Esophagus muscularis mucosa (tissue), 4 donors: ENCODE measurements at regions not wholly inside any gene's neighbourhood (a gene's known extent, or its start where the extent isn't known, plus 50 kb on each side); places are given as distances from the start of the nearest gene placed in this dataset.

Experiments
- DNase-seq: peaks from one replicate; pipeline ENCODE4 v3.0.0-alpha.2; 2017; ENCODE audit errors: extremely low spot score
- H3K27ac ChIP-seq, 4 donors: fragments of 200-600 bp; sonication (generic); replicated peaks in 1 of 4; 1 replicate in 3 of 4; 2 replicates in 1 of 4; pipeline ENCODE4 v1.5.1; 2016 to 2019; ENCODE audit warnings: mild to moderate bottlenecking in 1 of 4
- H3K27me3 ChIP-seq, 4 donors: fragments of 200-600 bp; sonication (generic); one replicate each; pipeline versions ENCODE4 v1.5.1 to v1.6.0; 2016 to 2019
- H3K36me3 ChIP-seq, 4 donors: fragments of 200-600 bp; sonication (generic); one replicate each; pipeline ENCODE4 v1.5.1; 2016 to 2019
- H3K4me1 ChIP-seq, 4 donors: fragments of 200-600 bp; sonication (generic); one replicate each; pipeline ENCODE4 v1.5.1; 2016 to 2019
- H3K4me3 ChIP-seq, 4 donors: fragments of 200-600 bp; sonication (generic); 1 replicate in 2 of 4; 2 replicates in 2 of 4; pipeline ENCODE4 v1.5.1; 2016 to 2019; ENCODE audit warnings: mild to moderate bottlenecking in 4 of 4, moderate library complexity in 1 of 4
- H3K9me3 ChIP-seq, 4 donors: fragments of 200-600 bp; sonication (generic); 1 replicate in 3 of 4; 2 replicates in 1 of 4; pipeline ENCODE4 v1.5.1; 2016 to 2019
- CTCF ChIP-seq, 3 experiments: fragments of 200-600 bp in 2 of 3; fragments of 450-650 bp in 1 of 3; sonication (generic) in 2 of 3; IDR thresholded peaks; one replicate each; pipeline ENCODE4 v1.5.1; 2017 to 2019; ENCODE audit warnings: antibody characterized with exemption in 3 of 3, mild to moderate bottlenecking in 2 of 3, moderate library complexity in 1 of 3
- EP300 ChIP-seq: sonication (generic); formaldehyde crosslinking; IDR thresholded peaks from one replicate; pipeline ENCODE4 v1.6.1; 2017; ENCODE audit warnings: antibody characterized with exemption
- POLR2A ChIP-seq: fragments of 450-650 bp; IDR thresholded peaks from one replicate; pipeline ENCODE4 v1.6.1; 2017; ENCODE audit warnings: antibody characterized with exemption, moderate library complexity, mild to moderate bottlenecking, low read depth
- POLR2AphosphoS5 ChIP-seq, 2 donors: sonication (generic); formaldehyde crosslinking; IDR thresholded peaks; one replicate each; pipeline ENCODE4 v1.6.1; 2017; ENCODE audit warnings: antibody characterized with exemption in 2 of 2
- WGBS: methylation state at CpG from one replicate; pipeline ENCODE4 v1.1.5; 2018; 5-methylcytosine and 5-hydroxymethylcytosine counted together
- intact Hi-C: fragments of 100-400 bp; cut with DNase I; formaldehyde crosslinking; loops from one replicate; pipeline ENCODE4 v1.15.1; 2023

- Histone ChIP-seq H3K9me3 (no peaks in the 10 kb centered on the region), H3K4me1 (no peaks in the 10 kb centered on the region), H3K27me3 (no peaks in the 10 kb centered on the region), H3K27ac (no peak overlapping the region), H3K36me3 (no peaks in the 10 kb centered on the region), H3K4me3 (no peak overlapping the region)
- intact Hi-C loops = no loop called here
- 93% methylated on average over 4 of the region's 4 CpGs for WGBS
- TF ChIP-seq POLR2AphosphoS5 (IDR thresholded peaks at IDR 0.05) (no peak), CTCF (IDR thresholded peaks at IDR 0.05) (no peak), POLR2A (no peak), EP300 (no peak)
- DNase-seq = peak; percentile 87
Measured at GRCh38 chr16:16887193-16887592, 508.3 kb downstream of the NPIPA7 start.

- DNase-seq = peak; percentile 68
- Histone ChIP-seq H3K27ac (no peak overlapping the region), H3K4me1 (no peaks in the 10 kb centered on the region), H3K4me3 (no peak overlapping the region), H3K9me3 (no peaks in the 10 kb centered on the region), H3K36me3 (no peaks in the 10 kb centered on the region), H3K27me3 (no peaks in the 10 kb centered on the region)
- 69% methylated on average over 2 of the region's 2 CpGs for WGBS
- TF ChIP-seq EP300 (no peak), CTCF (IDR thresholded peaks at IDR 0.05) (no peak), POLR2AphosphoS5 (IDR thresholded peaks at IDR 0.05) (no peak), POLR2A (no peak)
- intact Hi-C loops = no loop called here
Measured at GRCh38 chr16:16890964-16891363, 512.0 kb downstream of the NPIPA7 start.

GRCh38 chr16:16904601-16905000, 525.7 kb downstream of the NPIPA7 start:
- intact Hi-C loops = no loop called here
- DNase-seq = no peak
- Histone ChIP-seq H3K4me3 (no peak overlapping the region), H3K4me1 (no peaks in the 10 kb centered on the region), H3K36me3 (no peaks in the 10 kb centered on the region), H3K27ac (no peak overlapping the region), H3K9me3 (peaks cover 0 to 38% (median 20%) of the 10 kb centered on the region in 4 donors), H3K27me3 (no peaks in the 10 kb centered on the region)
- TF ChIP-seq EP300 (no peak), CTCF (IDR thresholded peaks at IDR 0.05) (no peak), POLR2AphosphoS5 (IDR thresholded peaks at IDR 0.05) (no peak), POLR2A (no peak)
- WGBS = 80% methylated on average over 1 of the region's 1 CpG

GRCh38 chr16:16905850-16906249, 526.9 kb downstream of the NPIPA7 start:
- Histone ChIP-seq H3K4me3 (no peak overlapping the region), H3K4me1 (no peaks in the 10 kb centered on the region), H3K27me3 (no peaks in the 10 kb centered on the region), H3K36me3 (no peaks in the 10 kb centered on the region), H3K9me3 (peaks cover 0 to 29% (median 19%) of the 10 kb centered on the region in 4 donors), H3K27ac (no peak overlapping the region)
- intact Hi-C loops = no loop called here
- peak; percentile 68 for DNase-seq
- WGBS = 72% methylated on average over 3 of the region's 3 CpGs
- TF ChIP-seq POLR2A (no peak), EP300 (no peak), CTCF (IDR thresholded peaks at IDR 0.05) (no peak), POLR2AphosphoS5 (IDR thresholded peaks at IDR 0.05) (no peak)

- peak; percentile 10 for DNase-seq
- Histone ChIP-seq H3K27me3 (no peaks in the 10 kb centered on the region), H3K4me3 (no peak overlapping the region), H3K27ac (no peak overlapping the region), H3K9me3 (peaks cover 0 to 23% (median 11%) of the 10 kb centered on the region in 4 donors), H3K4me1 (no peaks in the 10 kb centered on the region), H3K36me3 (no peaks in the 10 kb centered on the region)
- TF ChIP-seq POLR2AphosphoS5 (IDR thresholded peaks at IDR 0.05) (no peak), POLR2A (no peak), CTCF (IDR thresholded peaks at IDR 0.05) (no peak)
- intact Hi-C loops = no loop called here
Measured at GRCh38 chr16:16907089-16907488, 528.1 kb downstream of the NPIPA7 start.
